IMR-90 (cell line): ENCODE measurements at regions not wholly inside any gene's neighbourhood (a gene's known extent, or its start where the extent isn't known, plus 50 kb on each side); places are given as distances from the start of the nearest gene placed in this dataset.

Experiments used
- ATAC-seq: fragments of 200-7000 bp; cut with Tn5 transposase; 2 replicates; pipeline ENCODE4 v1.9.1; 2020; ENCODE audit warnings: low read depth, mild to moderate bottlenecking, moderate library complexity
- BruUV-seq: library from RNA; stranded (reverse); fragments of 400-500 nt; replicated peaks from 2 replicates; lab custom pipeline; 2021; lab: Mats Ljungman, UMichigan
- CTCF ChIA-PET: fragments of 300-600 bp; formaldehyde crosslinking; extraction: SDS; loops from one replicate; lab custom pipeline; 2021; ENCODE audit warnings: antibody characterized with exemption; lab: Yijun Ruan, JAX
- POLR2A ChIA-PET: fragments of 300-600 bp; sonication (Branson Sonifier 250); formaldehyde crosslinking; loops from one replicate; lab custom pipeline; 2022; ENCODE audit warnings: antibody characterized with exemption; ENCODE audit not compliant: unreplicated experiment; lab: Charles Lee
- DNase-seq: peaks from one replicate; pipeline ENCODE4 v3.0.0; 2013
- H2AFZ ChIP-seq: replicated peaks from 2 replicates; pipeline ENCODE3; 2013; ENCODE audit warnings: low read length, mild to moderate bottlenecking; ENCODE audit not compliant: poor library complexity
- H2AK5ac ChIP-seq: 2 replicates; pipeline ENCODE4 v1.6.1; 2013; ENCODE audit warnings: low read depth, low read length, inconsistent platforms
- H2AK9ac ChIP-seq: replicated peaks from 2 replicates; pipeline ENCODE3; 2013; ENCODE audit warnings: mild to moderate bottlenecking, low read depth, low read length, moderate library complexity; ENCODE audit not compliant: poor library complexity
- H2BK120ac ChIP-seq: 2 replicates; pipeline ENCODE4 v1.6.1; 2013; ENCODE audit warnings: low read depth, low read length, inconsistent platforms
- H2BK15ac ChIP-seq: 3 replicates; pipeline ENCODE4 v1.6.1; 2013; ENCODE audit warnings: low read depth, low read length, inconsistent platforms
- H2BK20ac ChIP-seq: 2 replicates; pipeline ENCODE4 v1.6.1; 2013; ENCODE audit warnings: low read depth, mild to moderate bottlenecking, inconsistent platforms, low read length, moderate library complexity
- H2BK5ac ChIP-seq: 2 replicates; pipeline ENCODE4 v1.6.1; 2013; ENCODE audit warnings: mild to moderate bottlenecking, low read depth, low read length, inconsistent platforms; ENCODE audit not compliant: poor library complexity, severe bottlenecking
- H3K14ac ChIP-seq: replicated peaks from 2 replicates; pipeline ENCODE4 v1.6.1; 2013; ENCODE audit warnings: low read depth, low read length, inconsistent platforms
- H3K18ac ChIP-seq: 2 replicates; pipeline ENCODE4 v1.6.1; 2013; ENCODE audit warnings: low read depth, low read length, control low read depth
- H3K23ac ChIP-seq: 2 replicates; pipeline ENCODE4 v1.6.1; 2013; ENCODE audit warnings: low read depth, low read length, inconsistent platforms
- H3K27ac ChIP-seq: 2 replicates; pipeline ENCODE4 v1.5.1; 2013; ENCODE audit warnings: mild to moderate bottlenecking, control low read depth, low read length; ENCODE audit not compliant: insufficient read depth
- H3K27me3 ChIP-seq: 2 replicates; pipeline ENCODE4 v1.6.1; 2013; ENCODE audit warnings: low read length; ENCODE audit not compliant: control insufficient read depth, insufficient read depth
- H3K36me3 ChIP-seq: 2 replicates; pipeline ENCODE4 v1.6.1; 2013; ENCODE audit warnings: low read length, mixed read lengths; ENCODE audit not compliant: control insufficient read depth, insufficient read depth
- H3K4ac ChIP-seq: 2 replicates; pipeline ENCODE4 v1.6.1; 2013; ENCODE audit warnings: low read depth, low read length, inconsistent platforms
- H3K4me1 ChIP-seq: 2 replicates; pipeline ENCODE4 v1.6.1; 2013; ENCODE audit warnings: low read length, mixed read lengths; ENCODE audit not compliant: control insufficient read depth, insufficient read depth
- H3K4me2 ChIP-seq: 2 replicates; pipeline ENCODE4 v1.6.1; 2013; ENCODE audit warnings: low read depth, mild to moderate bottlenecking, control low read depth, low read length, moderate library complexity
- H3K4me3 ChIP-seq: 2 replicates; pipeline ENCODE4 v1.5.1; 2013; ENCODE audit warnings: low read depth, mild to moderate bottlenecking, control low read depth, low read length, moderate library complexity; ENCODE audit not compliant: insufficient read depth
- H3K56ac ChIP-seq: 2 replicates; pipeline ENCODE4 v1.6.1; 2013; ENCODE audit warnings: low read length, inconsistent platforms; ENCODE audit not compliant: insufficient read depth; ENCODE audit errors: extremely low read depth
- H3K79me1 ChIP-seq, 2 experiments: 2 replicates each; pipeline ENCODE4 v1.6.1; 2013; ENCODE audit warnings: low read length in 2 of 2, inconsistent platforms in 1 of 2, low read depth in 1 of 2
- H3K9ac ChIP-seq: 2 replicates; pipeline ENCODE4 v1.6.1; 2013; ENCODE audit warnings: low read depth, low read length, control low read depth
- H3K9me1 ChIP-seq: 2 replicates; pipeline ENCODE4 v1.6.1; 2013; ENCODE audit warnings: low read length, inconsistent platforms; ENCODE audit not compliant: insufficient read depth
- H3K9me3 ChIP-seq: 2 replicates; pipeline ENCODE4 v1.6.1; 2013; ENCODE audit warnings: low read length; ENCODE audit not compliant: control insufficient read depth, insufficient read depth
- H4K20me1 ChIP-seq: 2 replicates; pipeline ENCODE4 v1.6.1; 2013; ENCODE audit warnings: low read length, inconsistent platforms; ENCODE audit not compliant: insufficient read depth
- H4K5ac ChIP-seq: 2 replicates; pipeline ENCODE4 v1.6.1; 2013; ENCODE audit warnings: mild to moderate bottlenecking, low read depth, low read length, control low read depth
- H4K8ac ChIP-seq, 2 experiments: 2 replicates each; pipeline ENCODE4 v1.6.1; 2013; ENCODE audit warnings: low read depth in 2 of 2, low read length in 2 of 2, control low read depth in 1 of 2, inconsistent platforms in 1 of 2
- H4K91ac ChIP-seq: 2 replicates; pipeline ENCODE4 v1.6.1; 2013; ENCODE audit warnings: low read depth, low read length, inconsistent platforms; ENCODE audit not compliant: insufficient read depth
- CHD1 ChIP-seq: IDR thresholded peaks from 2 replicates; pipeline ENCODE4 v1.6.1; 2012; ENCODE audit warnings: low read depth, low read length, improper control_type of control experiment
- CTCF ChIP-seq: conservative IDR thresholded peaks from 2 replicates; pipeline ENCODE4 v1.5.1; 2012; ENCODE audit warnings: mild to moderate bottlenecking, low read depth, low read length, improper control_type of control experiment
- ELK1 ChIP-seq: fragments of 150-350 bp; IDR thresholded peaks from 2 replicates; pipeline ENCODE4 v1.6.1; 2016; ENCODE audit warnings: low read depth, mild to moderate bottlenecking, low read length, moderate library complexity, borderline replicate concordance
- MAFK ChIP-seq: IDR thresholded peaks from 2 replicates; pipeline ENCODE4 v1.6.1; 2012; ENCODE audit warnings: low read depth, low read length, improper control_type of control experiment
- MAZ ChIP-seq: IDR thresholded peaks from 2 replicates; pipeline ENCODE4 v1.6.1; 2012; ENCODE audit warnings: low read depth, mild to moderate bottlenecking, low read length, improper control_type of control experiment, moderate library complexity, borderline replicate concordance
- MXI1 ChIP-seq: IDR thresholded peaks from 2 replicates; pipeline ENCODE4 v1.6.1; 2012; ENCODE audit warnings: low read depth, mild to moderate bottlenecking, low read length, moderate library complexity, borderline replicate concordance
- NFE2L2 ChIP-seq: fragments of 150-350 bp; IDR thresholded peaks from 2 replicates; pipeline ENCODE4 v1.6.1; 2016; ENCODE audit warnings: low read depth, mild to moderate bottlenecking, low read length
- POLR2A ChIP-seq: IDR thresholded peaks from 2 replicates; pipeline ENCODE4 v1.6.1; 2012; ENCODE audit warnings: mild to moderate bottlenecking, low read depth, low read length
- RAD21 ChIP-seq: IDR thresholded peaks from 2 replicates; pipeline ENCODE4 v1.6.1; 2012; ENCODE audit warnings: low read length, improper control_type of control experiment
- RCOR1 ChIP-seq: IDR thresholded peaks from 2 replicates; pipeline ENCODE4 v1.6.1; 2012; ENCODE audit warnings: mild to moderate bottlenecking, low read length, improper control_type of control experiment; ENCODE audit not compliant: insufficient replicate concordance
- SMC3 ChIP-seq: fragments of 150-350 bp; IDR thresholded peaks from 2 replicates; pipeline ENCODE4 v1.6.1; 2016; ENCODE audit warnings: low read depth, mild to moderate bottlenecking, antibody characterized with exemption, low read length, moderate library complexity
- USF2 ChIP-seq: fragments of 150-350 bp; IDR thresholded peaks from 2 replicates; pipeline ENCODE4 v1.6.1; 2017; ENCODE audit warnings: mild to moderate bottlenecking, antibody characterized with exemption, low read length, low read depth
- WGBS, 2 experiments: methylation state at CpG; one replicate each; pipeline versions ENCODE4 v1.1.5 to v1.1.7; 2013; ENCODE audit warnings: missing lambda C conversion rate in 2 of 2; ENCODE audit not compliant: insufficient read length in 1 of 2; ENCODE audit errors: extremely low coverage in 2 of 2; 5-methylcytosine and 5-hydroxymethylcytosine counted together
- dilution Hi-C: fragments of 300-500 bp; cut with HindIII; formaldehyde crosslinking; loops from one replicate; pipeline ENCODE4 v1.14.3; 2018; ENCODE audit warnings: low sequenced_read_pairs; ENCODE audit not compliant: unreplicated experiment
- in situ Hi-C: fragments of 300-500 bp; cut with MboI; formaldehyde crosslinking; loops from 3 replicates; pipeline ENCODE4 v1.14.3; 2019; ENCODE audit warnings: low sequenced_read_pairs, inconsistent platforms, mixed read lengths
- intact Hi-C: fragments of 100-400 bp; cut with micrococcal nuclease; formaldehyde crosslinking; loops from 2 replicates; pipeline ENCODE4 v1.10.0; 2022

GRCh38 chr10:43746906-43747305 is 98.2 kb upstream of the ZNF32 start:
- BruUV-seq = no TSS peak
- ChIA-PET POLR2A (no interaction called here), CTCF (no interaction called here)
- H3K9me1 ChIP-seq = no peaks in the 10 kb centered on the region
- DNase-seq (peak; percentile 4), ATAC-seq (no peak)
- no peak overlapping the region for H3K18ac ChIP-seq
- no peak overlapping the region for H2BK15ac ChIP-seq
- no peak overlapping the region for H3K27ac ChIP-seq
- no peak overlapping the region for H2AK9ac ChIP-seq
- 100% methylated on average over 1 of the region's 1 CpG; no CpG with 5 or more reads in 1 of the 2 experiments for WGBS, 2 experiments
- no peak overlapping the region for H2BK20ac ChIP-seq
- no peak overlapping the region for H2BK120ac ChIP-seq
- no peak overlapping the region for H3K14ac ChIP-seq
- no peak overlapping the region for H4K8ac ChIP-seq
- no peak overlapping the region for H3K4me3 ChIP-seq
- no peak overlapping the region for H4K5ac ChIP-seq
- H3K9me3 ChIP-seq = no peaks in the 10 kb centered on the region
- no peak overlapping the region for H2BK5ac ChIP-seq
- dilution Hi-C loops = no loop called here
- no peak for TF ChIP-seq CTCF
- TF ChIP-seq NFE2L2 = no peak
- no peak for TF ChIP-seq CHD1
- TF ChIP-seq RAD21 = no peak
- TF ChIP-seq RCOR1 = no peak
- no peak for TF ChIP-seq MAZ
- no peak for TF ChIP-seq MAFK
- no peak for TF ChIP-seq POLR2A
- TF ChIP-seq SMC3 = no peak
- no peak for TF ChIP-seq MXI1
- TF ChIP-seq USF2 = no peak
- no peak for TF ChIP-seq ELK1
- no peak overlapping the region for H3K56ac ChIP-seq
- H2AK5ac ChIP-seq = no peak overlapping the region
- intact Hi-C loops = no loop called here
- no peak overlapping the region for H3K4ac ChIP-seq
- H2AFZ ChIP-seq = no peak overlapping the region
- no peaks in the 10 kb centered on the region for H4K20me1 ChIP-seq
- H3K27me3 ChIP-seq = no peaks in the 10 kb centered on the region
- no peaks in the 10 kb centered on the region for H3K36me3 ChIP-seq
- H3K4me2 ChIP-seq = no peak overlapping the region
- H4K91ac ChIP-seq = no peak overlapping the region
- no peaks in the 10 kb centered on the region for H3K4me1 ChIP-seq
- in situ Hi-C loops = no loop called here
- H3K79me1 ChIP-seq = no peaks in the 10 kb centered on the region
- no peak overlapping the region for H3K9ac ChIP-seq
- H3K23ac ChIP-seq = no peak overlapping the region
